K562 (cell line): ENCODE measurements at regions not wholly inside any gene's neighbourhood (a gene's known extent, or its start where the extent isn't known, plus 50 kb on each side); places are given as distances from the start of the nearest gene placed in this dataset.

Experiments used
- ATAC-seq: fragments of 200-7000 bp; cut with Tn5 transposase; 3 replicates; pipeline ENCODE4 v1.9.1; 2020; ENCODE audit warnings: moderate library complexity
- BruUV-seq: library from RNA; stranded (reverse); fragments of 400-500 nt; replicated peaks from 2 replicates; lab custom pipeline; 2021; lab: Mats Ljungman, UMichigan
- CTCF ChIA-PET: fragments of 300-600 bp; formaldehyde crosslinking; extraction: SDS; loops from one replicate; lab custom pipeline; 2021; ENCODE audit warnings: low intra/inter-chr PET ratio; lab: Yijun Ruan, JAX
- POLR2A ChIA-PET: fragments of 300-600, 350-650 bp; sonication (Branson Sonifier 250); formaldehyde crosslinking; extraction: SDS; loops from one replicate; lab custom pipeline; 2021; ENCODE audit warnings: antibody characterized with exemption, inconsistent platforms; lab: Yijun Ruan, JAX
- DNase-seq, 4 experiments: peaks; one replicate each; pipeline versions ENCODE4 v3.0.0 to v3.0.0-alpha.2; 2011 to 2018; ENCODE audit warnings: low spot score in 3 of 4, mixed read lengths in 3 of 4; ENCODE audit errors: extremely low read depth in 1 of 4
- FAIRE-seq: peaks from 2 replicates; lab custom pipeline; 2011; peaks lifted over from hg19 to GRCh38; lab: Jason Lieb, UNC
- H2AFZ ChIP-seq: 2 replicates; pipeline ENCODE4 v1.6.0; 2011; ENCODE audit warnings: low read depth, low read length, control low read depth, inconsistent platforms
- H3K27ac ChIP-seq: fragments of 200-600 bp; 3 replicates; pipeline ENCODE4 v1.8.0; 2011; ENCODE audit warnings: low read depth, mild to moderate bottlenecking, control low read depth, inconsistent platforms, low read length, moderate library complexity, mixed read lengths; ENCODE audit errors: extremely low read depth
- H3K27me3 ChIP-seq, 2 experiments: fragments of 300-600 bp in 1 of 2; 2 replicates in 1 of 2; 3 replicates in 1 of 2; pipeline versions ENCODE4 v1.6.0 to v1.8.0; 2011; ENCODE audit warnings: inconsistent platforms in 2 of 2, low read length in 2 of 2, mild to moderate bottlenecking in 1 of 2, mixed read lengths in 1 of 2, moderate library complexity in 1 of 2; ENCODE audit not compliant: control insufficient read depth in 2 of 2, insufficient read depth in 2 of 2
- H3K36me3 ChIP-seq: fragments of 300-600 bp; 3 replicates; pipeline ENCODE4 v1.8.0; 2011; ENCODE audit warnings: mild to moderate bottlenecking, low read length, inconsistent platforms; ENCODE audit not compliant: control insufficient read depth, insufficient read depth
- H3K4me1 ChIP-seq, 2 experiments: fragments of 200-600 bp in 1 of 2; replicated peaks in 1 of 2; 2 replicates in 1 of 2; 3 replicates in 1 of 2; pipeline versions ENCODE4 v1.5.1 to v1.8.0; 2011; ENCODE audit warnings: inconsistent platforms in 2 of 2, low read length in 2 of 2, mild to moderate bottlenecking in 1 of 2, mixed read lengths in 1 of 2, moderate library complexity in 1 of 2; ENCODE audit not compliant: control insufficient read depth in 2 of 2, insufficient read depth in 2 of 2
- H3K4me2 ChIP-seq: 2 replicates; pipeline ENCODE4 v1.6.1; 2011; ENCODE audit warnings: low read length, control low read depth, inconsistent platforms, mixed read lengths; ENCODE audit not compliant: insufficient read depth
- H3K4me3 ChIP-seq: fragments of 200-600 bp; sonication (generic), shearing (Covaris generic); 2 replicates; pipeline ENCODE4 v1.5.1; 2016; ENCODE audit warnings: control low read depth, inconsistent platforms
- H3K79me2 ChIP-seq: fragments of 200-600 bp; 3 replicates; pipeline ENCODE4 v1.8.0; 2011; ENCODE audit warnings: low read length, inconsistent platforms; ENCODE audit not compliant: control insufficient read depth, insufficient read depth
- H3K9ac ChIP-seq, 2 experiments: 2 replicates each; pipeline versions ENCODE4 v1.6.0 to v1.6.1; 2011; ENCODE audit warnings: low read depth in 2 of 2, low read length in 2 of 2, control low read depth in 1 of 2, inconsistent platforms in 1 of 2, mild to moderate bottlenecking in 1 of 2, mixed read lengths in 1 of 2; ENCODE audit not compliant: insufficient read depth in 1 of 2
- H3K9me1 ChIP-seq: one replicate; pipeline ENCODE4 v1.6.0; 2011; ENCODE audit warnings: inconsistent platforms, mild to moderate bottlenecking, low read length, moderate library complexity; ENCODE audit not compliant: control insufficient read depth, insufficient read depth
- H3K9me3 ChIP-seq: replicated peaks from 2 replicates; pipeline ENCODE4 v1.5.1; 2011; ENCODE audit warnings: low read depth, low read length, inconsistent platforms; ENCODE audit not compliant: control insufficient read depth, insufficient read depth
- H4K20me1 ChIP-seq: replicated peaks from 2 replicates; pipeline ENCODE4 v1.6.1; 2011; ENCODE audit warnings: low read length, inconsistent platforms, mixed read lengths; ENCODE audit not compliant: control insufficient read depth, insufficient read depth
- MEIS2 ChIP-seq: fragments of 450-650 bp; IDR thresholded peaks from 2 replicates; pipeline ENCODE4 v1.6.1; 2014; ENCODE audit warnings: mild to moderate bottlenecking; ENCODE audit not compliant: partially characterized antibody
- NFRKB ChIP-seq: fragments of 450-650 bp; IDR thresholded peaks from 2 replicates; pipeline ENCODE4 v1.6.1; 2016; ENCODE audit warnings: low read depth
- PYGO2 ChIP-seq: fragments of 450-650 bp; IDR thresholded peaks from 2 replicates; pipeline ENCODE4 v1.6.1; 2016; ENCODE audit warnings: mild to moderate bottlenecking, missing genetic modification characterization, moderate library complexity, missing compliant biosample characterization
- RBFOX2 ChIP-seq: fragments of 200-400 bp; formaldehyde crosslinking; IDR thresholded peaks from 2 replicates; pipeline ENCODE4 v1.6.1; 2017; ENCODE audit warnings: low read depth, mild to moderate bottlenecking, low read length, moderate library complexity
- ZNF347 ChIP-seq: fragments of 450-650 bp; formaldehyde crosslinking; IDR thresholded peaks from 2 replicates; pipeline ENCODE4 v1.4.0; 2020; ENCODE audit warnings: low read depth, mild to moderate bottlenecking, moderate library complexity
- ZNF561 ChIP-seq: fragments of 450-650 bp; formaldehyde crosslinking; conservative IDR thresholded peaks from 2 replicates; pipeline ENCODE4 v1.4.0; 2020; ENCODE audit warnings: mild to moderate bottlenecking, moderate library complexity
- WGBS: fragments of 100-300 bp; shearing (Covaris generic); methylation state at CpG from one replicate; pipeline ENCODE4 v1.1.6; 2016; ENCODE audit warnings: low coverage, mixed read lengths; ENCODE audit not compliant: insufficient coverage; ENCODE audit errors: missing lambda C conversion rate; 5-methylcytosine and 5-hydroxymethylcytosine counted together
- in situ Hi-C: fragments of 300-500 bp; cut with MboI; formaldehyde crosslinking; loops from 4 replicates; pipeline ENCODE4 v1.15.0; 2018; ENCODE audit warnings: inconsistent platforms, mixed read lengths
- intact Hi-C: fragments of 100-400 bp; cut with micrococcal nuclease; formaldehyde crosslinking; loops from 2 replicates; pipeline ENCODE4 v1.14.2; 2022
- TF ChIP-seq, protein P1 (sequence below): fragments of 150-350 bp; IDR thresholded peaks from 2 replicates; pipeline ENCODE4 v1.6.1; 2014; ENCODE audit warnings: low read depth, mild to moderate bottlenecking, low read length, borderline replicate concordance

- TF ChIP-seq, protein P1, sequence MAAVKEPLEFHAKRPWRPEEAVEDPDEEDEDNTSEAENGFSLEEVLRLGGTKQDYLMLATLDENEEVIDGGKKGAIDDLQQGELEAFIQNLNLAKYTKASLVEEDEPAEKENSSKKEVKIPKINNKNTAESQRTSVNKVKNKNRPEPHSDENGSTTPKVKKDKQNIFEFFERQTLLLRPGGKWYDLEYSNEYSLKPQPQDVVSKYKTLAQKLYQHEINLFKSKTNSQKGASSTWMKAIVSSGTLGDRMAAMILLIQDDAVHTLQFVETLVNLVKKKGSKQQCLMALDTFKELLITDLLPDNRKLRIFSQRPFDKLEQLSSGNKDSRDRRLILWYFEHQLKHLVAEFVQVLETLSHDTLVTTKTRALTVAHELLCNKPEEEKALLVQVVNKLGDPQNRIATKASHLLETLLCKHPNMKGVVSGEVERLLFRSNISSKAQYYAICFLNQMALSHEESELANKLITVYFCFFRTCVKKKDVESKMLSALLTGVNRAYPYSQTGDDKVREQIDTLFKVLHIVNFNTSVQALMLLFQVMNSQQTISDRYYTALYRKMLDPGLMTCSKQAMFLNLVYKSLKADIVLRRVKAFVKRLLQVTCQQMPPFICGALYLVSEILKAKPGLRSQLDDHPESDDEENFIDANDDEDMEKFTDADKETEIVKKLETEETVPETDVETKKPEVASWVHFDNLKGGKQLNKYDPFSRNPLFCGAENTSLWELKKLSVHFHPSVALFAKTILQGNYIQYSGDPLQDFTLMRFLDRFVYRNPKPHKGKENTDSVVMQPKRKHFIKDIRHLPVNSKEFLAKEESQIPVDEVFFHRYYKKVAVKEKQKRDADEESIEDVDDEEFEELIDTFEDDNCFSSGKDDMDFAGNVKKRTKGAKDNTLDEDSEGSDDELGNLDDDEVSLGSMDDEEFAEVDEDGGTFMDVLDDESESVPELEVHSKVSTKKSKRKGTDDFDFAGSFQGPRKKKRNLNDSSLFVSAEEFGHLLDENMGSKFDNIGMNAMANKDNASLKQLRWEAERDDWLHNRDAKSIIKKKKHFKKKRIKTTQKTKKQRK: no peak
- TF ChIP-seq MEIS2: peak; percentile 90
- TF ChIP-seq RBFOX2: no peak
- TF ChIP-seq ZNF561: no peak
Observed at GRCh38 chr6:10276660-10277287, 138.1 kb downstream of the TFAP2A start (continued).

- CTCF ChIA-PET: no interaction called here
- H2AFZ ChIP-seq: no peak overlapping the region
- H3K4me2 ChIP-seq: no peak overlapping the region
- H4K20me1 ChIP-seq: no peaks in the 10 kb centered on the region
- no peaks in the 10 kb centered on the region for H3K27me3 ChIP-seq
- POLR2A ChIA-PET: interaction anchor here (0.7 to 1.2 kb wide), 2 partner anchors 8 to 9 kb away, joined by 3 read pairs; no protein-coding TSS in a partner anchor
- FAIRE-seq (no peak), ATAC-seq (no peak), DNase-seq (no peak)
- intact Hi-C loops: no loop called here
- H3K36me3 ChIP-seq: no peaks in the 10 kb centered on the region
- no peaks in the 10 kb centered on the region for H3K9me3 ChIP-seq
- H3K4me3 ChIP-seq: no peak overlapping the region
- no peaks in the 10 kb centered on the region for H3K9me1 ChIP-seq
- WGBS: 13% methylated on average over 2 of the region's 2 CpGs
- H3K4me1 ChIP-seq: no peaks in the 10 kb centered on the region
- BruUV-seq: no TSS peak
- H3K27ac ChIP-seq: no peak overlapping the region
- in situ Hi-C loops: no loop called here
- TF ChIP-seq ZNF347 (CRISPR knock-in tag): no peak
- TF ChIP-seq NFRKB: no peak
- no peak for TF ChIP-seq PYGO2 (tag)
- no peaks in the 10 kb centered on the region for H3K79me2 ChIP-seq
- no peak overlapping the region for H3K9ac ChIP-seq
Observed at GRCh38 chr6:10276106-10276505, 138.8 kb downstream of the TFAP2A start.
